Stimulated activated naive CD8-positive, alpha-beta T cell treated with anti-CD3 and anti-CD28 coated beads, Interleukin-15, amount 100 ng/mL, for 72 hours (primary cell): ENCODE measurements at regions not wholly inside any gene's neighbourhood (a gene's known extent, or its start where the extent isn't known, plus 50 kb on each side); places are given as distances from the start of the nearest gene placed in this dataset.
"Not testable (repeated sequence)": the region's sequence is repeated elsewhere in the genome, so short reads cannot be mapped to it uniquely, and the experiment has no call there.

Source experiments
- ATAC-seq: fragments of 150-1000 bp; cut with Tn5 transposase; 2 replicates; pipeline ENCODE4 v1.10.0; 2021; ENCODE audit warnings: mild to moderate bottlenecking, moderate library complexity
- DNase-seq, 2 donors: peaks; one replicate each; pipeline ENCODE4 v3.0.0; 2021 to 2022
- H3K27ac Mint-ChIP-seq, 2 donors: one replicate each; pipeline ENCODE4 v1.8.0; 2022; ENCODE audit warnings: mild to moderate bottlenecking in 2 of 2, mixed read lengths in 2 of 2, moderate library complexity in 2 of 2
- H3K27me3 Mint-ChIP-seq: one replicate; pipeline ENCODE4 v1.8.0; 2022; ENCODE audit warnings: mixed read lengths
- H3K4me1 Mint-ChIP-seq: one replicate; pipeline ENCODE4 v1.8.0; 2022; ENCODE audit warnings: mild to moderate bottlenecking, mixed read lengths
- H3K4me3 Mint-ChIP-seq, 2 donors: one replicate each; pipeline ENCODE4 v1.8.0; 2022; ENCODE audit warnings: mild to moderate bottlenecking in 2 of 2, mixed read lengths in 2 of 2, moderate library complexity in 1 of 2
- H3K9me3 Mint-ChIP-seq, 2 donors: one replicate each; pipeline ENCODE4 v1.8.0; 2022; ENCODE audit warnings: mixed read lengths in 2 of 2

DNA sequence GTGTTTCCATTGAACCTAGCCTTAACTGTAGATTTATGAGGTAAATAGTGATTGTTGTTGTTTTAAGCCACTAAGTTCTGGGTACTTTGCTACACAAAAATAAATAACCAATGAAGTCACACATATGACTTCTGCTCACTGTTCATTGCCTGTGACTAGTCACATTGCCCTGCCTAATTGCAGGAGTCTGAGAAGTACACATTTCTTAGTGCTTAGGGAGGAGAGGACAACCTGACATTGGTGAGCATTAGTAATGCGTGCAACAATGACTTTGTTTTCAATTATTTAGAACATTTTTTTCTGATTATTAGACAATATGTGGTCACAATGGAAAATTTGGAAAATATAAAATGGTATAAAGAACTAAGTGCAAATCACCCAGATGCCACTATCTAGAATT, 133.2 kb upstream of the DAZL start:
- Mint-ChIP-seq H3K4me3 (no peak overlapping the region), H3K27ac (no peak overlapping the region), H3K27me3 (no peaks in the 10 kb centered on the region), H3K9me3 (peaks cover 31 to 37% of the 10 kb centered on the region in 2 donors), H3K4me1 (peaks cover 18% of the 10 kb centered on the region)
- no peak for ATAC-seq
- no peak for DNase-seq

DNA sequence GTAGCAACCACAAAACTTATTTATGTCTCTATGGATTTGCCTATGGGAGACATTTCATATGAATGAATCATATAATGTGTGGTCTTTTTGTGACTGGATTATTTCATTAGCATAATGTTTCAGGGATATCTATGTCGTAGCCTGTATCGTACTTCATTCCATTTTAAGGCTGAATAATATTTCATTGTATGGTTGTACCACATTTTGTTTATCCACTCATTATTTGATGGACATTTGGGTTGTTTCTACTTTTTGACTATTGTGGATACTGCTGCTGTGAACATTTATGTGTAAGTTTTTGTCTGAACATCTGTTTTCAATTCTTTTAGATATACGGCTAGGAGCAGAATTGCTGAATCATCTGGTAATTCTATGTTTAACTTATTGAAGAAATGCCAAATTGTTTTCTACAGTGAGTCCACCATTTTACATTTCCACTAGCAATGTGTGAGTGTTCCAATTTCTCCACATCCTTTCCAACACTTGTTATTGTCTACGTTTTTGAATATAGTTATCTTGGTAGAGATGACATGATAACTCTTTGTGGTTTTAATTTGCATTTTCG, 134.4 kb upstream of the DAZL start:
- Mint-ChIP-seq H3K27ac (no peak overlapping the region), H3K4me3 (no peak overlapping the region), H3K27me3 (no peaks in the 10 kb centered on the region), H3K9me3 (peaks cover 24 to 30% of the 10 kb centered on the region in 2 donors), H3K4me1 (peaks cover 18% of the 10 kb centered on the region)
- DNase-seq (no peak), ATAC-seq (no peak)

DNA sequence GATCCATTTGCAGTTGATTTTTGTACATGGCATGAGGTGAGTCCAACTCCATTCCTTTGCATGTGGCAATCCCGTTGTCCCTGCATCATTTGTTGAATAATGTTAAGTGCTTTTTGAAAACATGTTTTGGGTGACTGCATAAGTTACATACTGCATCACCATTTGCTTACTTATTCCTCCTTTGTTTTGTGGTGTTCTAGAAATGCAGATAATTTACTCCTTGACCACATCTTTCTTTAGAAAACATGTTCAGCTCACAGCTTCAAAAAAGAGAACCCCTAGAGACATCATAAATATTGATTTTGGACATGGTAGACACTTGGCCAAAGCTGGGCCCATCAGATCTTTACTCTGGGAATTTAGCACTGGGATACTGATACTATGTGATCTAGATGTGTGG, 135.3 kb upstream of the DAZL start:
- H3K9me3 Mint-ChIP-seq, result peaks cover 22 to 24% of the 10 kb centered on the region in 2 donors
- ATAC-seq (no peak), DNase-seq (no peak)
- no peak overlapping the region for H3K4me3 Mint-ChIP-seq
- H3K27me3 Mint-ChIP-seq, result no peaks in the 10 kb centered on the region
- no peak overlapping the region for H3K27ac Mint-ChIP-seq
- peaks cover 18% of the 10 kb centered on the region for H3K4me1 Mint-ChIP-seq

GRCh38 chr3:16741103-16741758, 136.0 kb upstream of the DAZL start:
- peak in 1 of 2 donors; percentile 66 for DNase-seq
- peaks cover 20 to 24% of the 10 kb centered on the region in 2 donors for H3K9me3 Mint-ChIP-seq
- H3K27ac Mint-ChIP-seq, result no peak overlapping the region
- peaks cover 18% of the 10 kb centered on the region for H3K4me1 Mint-ChIP-seq
- ATAC-seq, result peak; percentile 86
- H3K4me3 Mint-ChIP-seq, result no peak overlapping the region
- no peaks in the 10 kb centered on the region for H3K27me3 Mint-ChIP-seq

DNA sequence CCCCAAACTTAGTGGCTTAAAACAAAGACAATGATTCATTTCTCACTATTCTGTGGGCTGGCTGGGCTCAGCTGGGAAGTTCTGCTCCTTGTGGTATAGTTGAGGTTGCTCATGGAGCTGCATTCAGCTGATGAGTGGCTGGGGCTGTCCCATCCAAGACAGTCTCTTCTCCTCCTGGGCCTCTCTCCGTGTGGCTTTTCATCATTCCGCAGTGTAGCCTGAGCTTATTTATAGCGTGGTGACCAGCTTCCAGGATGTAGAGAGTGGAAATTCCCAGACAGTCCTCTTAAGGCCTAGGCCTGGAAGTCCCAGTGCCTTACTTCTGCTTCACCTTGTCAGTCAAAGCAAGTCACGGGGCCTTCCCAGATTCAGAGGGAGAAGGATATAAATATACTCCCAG, 136.7 kb upstream of the DAZL start:
- peaks cover 18% of the 10 kb centered on the region for H3K4me1 Mint-ChIP-seq
- peak overlapping the region in 1 of 2 donors; percentile 22 for H3K27ac Mint-ChIP-seq
- H3K27me3 Mint-ChIP-seq, result no peaks in the 10 kb centered on the region
- ATAC-seq (peak; percentile 92), DNase-seq (peak; percentile 11 to 68)
- H3K4me3 Mint-ChIP-seq, result no peak overlapping the region
- H3K9me3 Mint-ChIP-seq, result peaks cover 20 to 24% of the 10 kb centered on the region in 2 donors

- DNase-seq (no peak), ATAC-seq (no peak)
- Mint-ChIP-seq H3K4me3 (no peak overlapping the region), H3K9me3 (peaks cover 20 to 24% of the 10 kb centered on the region in 2 donors), H3K27ac (no peak overlapping the region), H3K27me3 (no peaks in the 10 kb centered on the region), H3K4me1 (peaks cover 11% of the 10 kb centered on the region)
Measured at GRCh38 chr3:16743276-16743675, 138.1 kb upstream of the DAZL start.

GRCh38 chr3:16759227-16759903, 125.4 kb upstream of the PLCL2 start:
- H3K4me3 Mint-ChIP-seq, result no peak overlapping the region
- H3K9me3 Mint-ChIP-seq, result peaks cover 0 to 13% of the 10 kb centered on the region in 2 donors
- ATAC-seq, result no peak
- no peaks in the 10 kb centered on the region for H3K27me3 Mint-ChIP-seq
- no peak overlapping the region for H3K27ac Mint-ChIP-seq
- no peak for DNase-seq
- H3K4me1 Mint-ChIP-seq, result no peaks in the 10 kb centered on the region

DNA sequence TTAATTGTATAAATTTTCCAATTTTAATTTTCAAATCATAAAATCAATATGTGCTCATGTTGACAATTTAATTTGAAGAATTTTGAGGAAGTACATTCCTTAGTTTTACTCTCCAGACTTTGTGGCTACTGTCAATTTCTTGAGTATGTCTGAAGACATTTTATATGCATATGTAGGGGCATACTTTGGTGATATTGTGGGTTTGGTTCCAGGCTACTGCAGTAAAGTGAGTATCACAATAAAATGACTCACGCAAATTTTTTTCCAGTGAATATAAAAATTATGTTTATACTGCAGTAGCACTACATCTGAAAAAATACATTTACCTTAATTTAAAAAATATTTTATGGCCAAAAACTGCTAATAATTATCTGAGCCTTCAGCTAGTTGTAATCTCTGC, 123.2 kb upstream of the PLCL2 start:
- Mint-ChIP-seq H3K27ac (no peak overlapping the region), H3K4me1 (no peaks in the 10 kb centered on the region), H3K4me3 (no peak overlapping the region), H3K27me3 (peaks cover 5% of the 10 kb centered on the region), H3K9me3 (no peaks in the 10 kb centered on the region)
- ATAC-seq (no peak), DNase-seq (no peak)

GRCh38 chr3:16765661-16766060, 119.1 kb upstream of the PLCL2 start:
- DNase-seq (no peak), ATAC-seq (no peak)
- peaks cover 7% of the 10 kb centered on the region for H3K27me3 Mint-ChIP-seq
- H3K4me3 Mint-ChIP-seq, result no peak overlapping the region
- no peaks in the 10 kb centered on the region for H3K4me1 Mint-ChIP-seq
- H3K9me3 Mint-ChIP-seq, result no peaks in the 10 kb centered on the region
- no peak overlapping the region for H3K27ac Mint-ChIP-seq

GRCh38 chr3:16767006-16767405, 117.7 kb upstream of the PLCL2 start:
- peaks cover 7% of the 10 kb centered on the region for H3K27me3 Mint-ChIP-seq
- ATAC-seq, result no peak

DNA sequence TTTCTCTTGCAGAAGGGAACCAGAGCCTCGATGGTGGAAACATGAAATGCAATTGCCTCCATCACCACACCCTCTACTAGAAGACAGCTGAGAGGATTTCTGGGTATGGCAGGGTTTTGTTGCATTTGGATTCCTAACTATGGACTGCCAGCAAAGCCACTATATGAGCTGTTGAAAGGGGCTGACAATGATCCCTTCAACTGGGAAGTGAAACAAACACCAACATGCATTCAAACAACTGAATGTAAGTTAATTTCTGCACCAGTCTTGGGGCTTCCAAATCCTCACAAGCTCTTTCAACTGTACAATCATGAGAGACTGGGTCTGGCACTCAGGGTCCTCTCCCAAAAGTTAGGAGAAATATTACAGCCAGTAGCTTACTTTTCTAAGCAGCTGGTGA, 116.7 kb upstream of the PLCL2 start:
- DNase-seq, result no peak
- peaks cover 8% of the 10 kb centered on the region for H3K4me1 Mint-ChIP-seq
- H3K4me3 Mint-ChIP-seq, result no peak overlapping the region
- H3K9me3 Mint-ChIP-seq, result no peaks in the 10 kb centered on the region
- H3K27me3 Mint-ChIP-seq, result peaks cover 7% of the 10 kb centered on the region
- no peak overlapping the region for H3K27ac Mint-ChIP-seq
- no peak for ATAC-seq

More at GRCh38 chr3:16767006-16767405, 117.7 kb upstream of the PLCL2 start:
- H3K4me3 Mint-ChIP-seq, result no peak overlapping the region
- no peaks in the 10 kb centered on the region for H3K4me1 Mint-ChIP-seq
- DNase-seq, result no peak
- H3K9me3 Mint-ChIP-seq, result no peaks in the 10 kb centered on the region
- no peak overlapping the region for H3K27ac Mint-ChIP-seq

DNA sequence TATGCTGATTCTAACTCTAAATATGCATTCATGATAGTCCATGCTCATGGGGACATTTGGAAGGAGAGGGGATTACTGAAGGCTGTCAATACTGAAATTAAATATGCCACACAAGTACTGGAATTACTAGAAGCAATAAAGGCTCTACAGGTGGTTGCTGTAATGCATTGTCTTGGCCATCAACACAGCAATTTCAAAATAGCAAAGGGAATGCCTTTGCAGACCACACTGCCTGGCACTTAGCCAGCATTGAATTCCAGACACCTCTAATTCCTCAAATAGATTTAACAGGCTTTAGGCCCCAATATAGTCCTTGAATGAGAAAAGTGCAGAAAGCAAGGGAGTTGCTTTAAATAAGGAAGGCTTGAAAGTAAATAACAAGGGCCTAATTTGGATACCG, 115.8 kb upstream of the PLCL2 start:
- H3K9me3 Mint-ChIP-seq, result no peaks in the 10 kb centered on the region
- H3K4me3 Mint-ChIP-seq, result no peak overlapping the region
- no peak for ATAC-seq
- peaks cover 11% of the 10 kb centered on the region for H3K4me1 Mint-ChIP-seq
- H3K27me3 Mint-ChIP-seq, result peaks cover 7% of the 10 kb centered on the region
- no peak overlapping the region for H3K27ac Mint-ChIP-seq
- no peak for DNase-seq

DNA sequence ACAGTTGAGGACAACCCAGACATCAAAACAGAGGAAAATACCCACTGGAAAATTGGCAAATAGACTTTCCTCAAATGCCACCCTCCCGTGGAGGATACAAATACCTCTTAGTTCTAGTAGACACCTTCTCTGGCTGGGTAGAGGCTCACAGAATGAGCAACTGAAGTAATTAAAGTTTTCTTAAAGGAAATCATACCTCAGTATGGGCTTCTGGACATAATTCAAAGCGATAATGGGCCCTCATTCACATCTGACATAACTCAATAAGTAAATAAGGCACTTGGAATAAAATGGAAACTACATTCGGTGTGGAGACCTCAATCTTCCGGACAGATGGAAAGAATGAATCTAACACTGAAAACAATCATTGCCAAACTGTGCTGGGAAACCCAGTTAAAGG, 115.2 kb upstream of the PLCL2 start:
- no peak for ATAC-seq
- H3K4me1 Mint-ChIP-seq, result peaks cover 15% of the 10 kb centered on the region
- H3K27me3 Mint-ChIP-seq, result peaks cover 9% of the 10 kb centered on the region
- H3K4me3 Mint-ChIP-seq, result no peak overlapping the region
- no peak overlapping the region for H3K27ac Mint-ChIP-seq
- DNase-seq, result no peak
- no peaks in the 10 kb centered on the region for H3K9me3 Mint-ChIP-seq

DNA sequence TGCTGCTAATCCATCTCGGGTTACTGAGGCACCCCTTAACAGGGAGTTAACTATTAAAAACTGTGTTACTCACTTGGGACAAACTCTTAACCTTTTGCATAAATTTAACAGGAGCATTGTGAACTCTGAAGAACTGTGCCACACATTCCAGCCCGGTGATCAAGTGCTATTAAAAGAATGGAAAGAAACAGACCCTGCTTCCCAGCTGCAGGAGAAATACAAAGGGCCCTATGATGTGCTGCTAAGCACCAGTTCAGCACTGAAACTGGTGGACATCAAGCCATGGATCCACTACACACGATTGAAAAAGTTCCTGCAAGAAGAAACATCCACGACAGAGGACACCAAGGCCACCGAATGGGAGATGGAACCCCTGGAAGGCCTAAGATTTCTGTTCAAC, 114.7 kb upstream of the PLCL2 start:
- H3K4me1 Mint-ChIP-seq, result peaks cover 19% of the 10 kb centered on the region
- no peaks in the 10 kb centered on the region for H3K9me3 Mint-ChIP-seq
- H3K27me3 Mint-ChIP-seq, result peaks cover 14% of the 10 kb centered on the region
- no peak for DNase-seq
- no peak overlapping the region for H3K4me3 Mint-ChIP-seq
- ATAC-seq, result no peak
- no peak overlapping the region for H3K27ac Mint-ChIP-seq

DNA sequence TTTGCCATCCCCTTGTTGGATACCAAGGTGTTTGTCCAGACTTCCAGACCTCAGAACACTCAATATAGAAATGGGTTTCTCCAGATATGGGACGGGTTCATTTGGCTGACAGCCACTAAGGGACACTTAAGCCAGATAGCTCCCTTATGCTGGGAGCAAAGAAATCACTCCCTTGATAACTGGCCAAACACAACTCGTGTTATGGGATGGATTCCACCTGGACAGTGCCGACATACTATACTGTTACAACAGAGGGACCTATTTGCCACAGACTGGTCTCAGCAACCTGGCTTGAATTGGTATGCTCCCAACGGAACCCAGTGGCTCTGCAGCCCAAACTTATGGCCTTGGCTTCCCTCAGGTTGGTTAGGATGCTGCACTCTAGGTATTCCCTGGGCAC, 114.0 kb upstream of the PLCL2 start:
- ATAC-seq, result no peak
- Mint-ChIP-seq H3K9me3 (no peaks in the 10 kb centered on the region), H3K4me3 (no peak overlapping the region), H3K4me1 (peaks cover 19% of the 10 kb centered on the region), H3K27ac (no peak overlapping the region), H3K27me3 (peaks cover 15% of the 10 kb centered on the region)
- DNase-seq, result no peak

GRCh38 chr3:16773594-16773993, 111.2 kb upstream of the PLCL2 start:
- H3K27ac Mint-ChIP-seq, DNase-seq, H3K9me3 Mint-ChIP-seq, H3K4me3 Mint-ChIP-seq, H3K27me3 Mint-ChIP-seq, ATAC-seq: not testable (repeated sequence)
- H3K4me1 Mint-ChIP-seq, result peaks cover 19% of the 10 kb centered on the region
